HG03354 (cell line): ENCODE measurements at regions not wholly inside any gene's neighbourhood (a gene's known extent, or its start where the extent isn't known, plus 50 kb on each side); places are given as distances from the start of the nearest gene placed in this dataset.
A peak's percentile ranks its signal among the peaks of the same experiment; 100 is the strongest.
"Not testable (repeated sequence)": the region's sequence is repeated elsewhere in the genome, so short reads cannot be mapped to it uniquely, and the experiment has no call there.

Source experiments
- ATAC-seq: cut with Tn5 transposase; IDR thresholded peaks from one replicate; pipeline ENCODE4 v1.9.1; 2021; ENCODE audit warnings: mild to moderate bottlenecking; ENCODE audit not compliant: unreplicated experiment, poor library complexity, severe bottlenecking

GRCh38 chr4:132605551-132605950 is 543.5 kb upstream of the PCDH10 start:
- ATAC-seq = no peak

- ATAC-seq = no peak
Measured at GRCh38 chr4:132614682-132615081, 534.4 kb upstream of the PCDH10 start.

GRCh38 chr4:132619968-132620367 is 529.1 kb upstream of the PCDH10 start:
- no peak for ATAC-seq

- peak; percentile 72 for ATAC-seq
Measured at GRCh38 chr4:132642016-132642817, 506.9 kb upstream of the PCDH10 start.

- peak; percentile 77 for ATAC-seq
Measured at GRCh38 chr4:132646186-132646585, 502.9 kb upstream of the PCDH10 start.

DNA sequence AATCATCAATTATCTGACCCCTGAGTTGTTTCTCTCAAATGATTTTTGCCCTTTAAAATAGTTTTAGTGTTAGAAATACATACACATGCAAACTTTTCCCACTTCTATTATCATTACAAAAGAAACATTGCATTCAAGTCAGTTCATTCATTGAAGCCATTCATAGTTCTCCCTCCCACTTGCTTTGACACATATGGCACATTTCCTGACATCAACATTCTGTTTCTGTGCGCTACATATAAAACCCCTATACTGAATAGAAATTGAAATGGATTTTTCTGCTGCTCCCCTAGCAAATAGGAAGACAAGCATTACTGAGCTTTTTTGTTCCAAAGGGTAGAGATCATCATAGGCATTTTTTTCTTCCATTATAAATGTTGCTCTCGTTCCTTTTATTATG is 497.9 kb upstream of the PCDH10 start:
- ATAC-seq = no peak

DNA sequence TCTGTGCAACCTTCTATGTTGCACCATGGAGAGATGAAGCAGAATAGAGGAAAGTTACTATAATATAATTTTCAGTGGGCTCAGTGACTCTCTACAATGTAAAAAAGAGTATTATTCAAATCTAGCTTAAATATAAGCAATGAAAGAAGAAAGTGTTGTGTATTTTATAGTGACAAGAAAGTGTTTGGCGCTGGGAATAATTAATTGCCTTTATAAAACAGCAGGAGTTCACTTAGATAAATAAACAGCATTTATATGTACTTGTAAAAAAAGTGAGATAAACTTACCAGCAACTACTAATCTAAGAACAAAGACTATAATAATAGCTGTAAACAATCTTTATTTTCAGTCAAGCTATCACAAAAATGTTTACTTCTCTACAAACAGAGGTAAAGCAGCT is 488.9 kb upstream of the PCDH10 start:
- no peak for ATAC-seq

GRCh38 chr4:132662456-132662855 is 486.6 kb upstream of the PCDH10 start:
- no peak for ATAC-seq

DNA sequence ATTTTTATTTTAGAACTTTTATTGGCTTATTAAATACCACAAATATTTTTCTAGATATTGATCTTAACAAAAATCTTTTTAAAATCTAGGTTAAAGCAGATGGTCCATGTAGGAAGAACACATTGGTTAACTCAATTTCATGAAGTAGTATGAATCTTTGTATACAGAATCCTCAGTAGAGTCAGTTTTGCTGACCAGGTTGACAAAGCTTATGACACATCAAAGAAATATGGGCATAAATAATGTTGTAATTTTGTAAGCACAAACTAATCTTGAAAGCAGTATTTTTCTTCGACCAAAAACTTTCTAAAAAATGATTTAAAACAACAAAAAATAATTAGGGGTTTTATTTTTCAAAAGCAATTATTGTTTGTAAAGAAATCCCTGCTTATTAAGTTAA is 479.3 kb upstream of the PCDH10 start:
- ATAC-seq = no peak

- no peak for ATAC-seq
Measured at GRCh38 chr4:132670557-132670956, 478.5 kb upstream of the PCDH10 start.

- ATAC-seq = no peak
Measured at GRCh38 chr4:132683957-132684356, 465.1 kb upstream of the PCDH10 start.

- no peak for ATAC-seq
Measured at GRCh38 chr4:132691026-132691425, 458.1 kb upstream of the PCDH10 start.

- ATAC-seq = no peak
Measured at GRCh38 chr4:132691668-132692067, 457.4 kb upstream of the PCDH10 start.

DNA sequence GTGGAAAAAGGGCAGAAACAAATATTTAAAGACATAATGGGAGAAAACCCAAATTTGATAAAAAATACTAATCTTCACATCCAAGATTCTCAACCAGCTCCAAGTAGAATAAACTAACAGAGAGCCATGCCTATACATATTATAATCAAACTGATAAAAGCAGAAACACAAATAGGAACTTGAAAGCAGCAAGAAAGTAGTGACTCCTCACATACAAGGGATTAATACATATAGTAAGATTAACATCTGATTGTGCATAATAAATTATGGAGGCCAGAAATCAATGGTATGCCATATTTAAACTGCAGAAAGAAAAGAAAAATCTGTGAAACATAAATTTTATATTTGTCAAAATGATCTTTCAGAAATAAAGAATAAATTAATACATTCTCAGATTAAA is 454.3 kb upstream of the PCDH10 start:
- ATAC-seq = no peak

- not testable (repeated sequence) for ATAC-seq
Measured at GRCh38 chr4:132697505-132697904, 451.6 kb upstream of the PCDH10 start.

- ATAC-seq = no peak
Measured at GRCh38 chr4:132707955-132708354, 441.1 kb upstream of the PCDH10 start.

GRCh38 chr4:132709056-132709455 is 440.0 kb upstream of the PCDH10 start:
- no peak for ATAC-seq

GRCh38 chr4:132710971-132711370 is 438.1 kb upstream of the PCDH10 start:
- ATAC-seq = no peak

DNA sequence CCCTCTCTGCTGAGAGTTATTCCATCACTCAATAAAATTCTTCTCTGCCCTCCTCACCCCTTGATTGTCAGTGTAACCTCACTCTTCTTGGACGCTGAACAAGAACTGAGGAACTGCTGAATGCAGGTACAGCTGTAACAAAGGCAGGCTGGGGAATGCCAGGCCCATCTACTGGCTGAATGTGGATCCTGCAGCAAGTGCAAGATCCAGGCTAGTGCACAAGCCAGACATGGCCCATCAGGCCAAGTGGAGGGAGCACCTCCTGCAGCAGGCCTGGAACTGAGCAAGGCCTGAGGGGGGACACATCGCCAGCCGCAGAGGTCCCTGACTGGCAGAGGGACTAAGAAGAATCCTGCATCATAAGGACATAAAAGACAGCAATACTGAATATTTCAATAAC is 411.8 kb upstream of the PCDH10 start:
- ATAC-seq = no peak

DNA sequence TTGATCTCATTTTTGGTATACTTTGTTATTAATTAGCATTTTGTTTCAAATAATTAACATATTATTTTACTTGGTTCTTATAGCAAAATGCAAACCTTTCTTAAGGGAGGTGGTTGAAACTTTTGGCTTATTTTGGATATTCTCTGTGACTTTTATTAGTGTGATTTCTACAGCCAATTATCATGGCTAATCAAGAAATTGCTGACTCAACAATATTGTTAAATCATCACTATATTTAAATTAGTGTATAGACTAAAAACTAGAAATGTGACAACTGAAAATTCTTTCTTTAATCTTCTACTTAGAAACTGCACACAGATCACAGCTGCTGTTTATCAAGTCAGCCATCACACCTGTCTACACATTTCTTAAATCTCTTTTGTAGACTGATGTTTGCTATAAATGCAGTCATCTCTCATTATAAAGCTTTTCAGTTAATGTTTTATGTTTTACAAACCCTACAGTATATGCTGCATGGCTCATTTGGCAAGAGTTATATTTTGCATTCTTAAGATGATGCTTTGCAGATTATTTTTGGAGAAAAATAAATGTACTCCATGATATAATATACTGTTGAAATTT is 389.8 kb upstream of the PCDH10 start:
- no peak for ATAC-seq

DNA sequence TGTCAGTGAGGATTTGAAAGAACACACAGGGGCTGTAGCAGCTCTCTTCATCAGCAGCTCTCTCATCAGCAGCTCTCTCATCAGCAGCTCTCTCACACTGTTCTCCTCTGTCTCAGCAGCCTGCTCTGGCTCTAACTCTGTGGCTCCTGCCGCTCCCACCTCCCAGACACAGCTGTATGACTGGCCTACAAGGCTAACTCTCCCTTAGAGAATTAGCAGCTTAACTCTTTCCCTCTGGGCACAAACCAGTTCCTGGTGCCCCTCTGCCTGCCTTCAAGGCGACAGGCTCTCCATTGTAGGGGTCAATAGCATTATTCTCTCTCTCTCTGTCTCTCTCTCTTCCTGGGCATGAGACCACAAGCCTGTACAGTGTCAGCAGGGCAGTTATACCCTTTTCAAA is 385.6 kb upstream of the PCDH10 start:
- ATAC-seq = no peak

- no peak for ATAC-seq
Measured at GRCh38 chr4:132767901-132768300, 381.2 kb upstream of the PCDH10 start.
